GM12864 (cell line): ENCODE measurements at regions not wholly inside any gene's neighbourhood (a gene's known extent, or its start where the extent isn't known, plus 50 kb on each side); places are given as distances from the start of the nearest gene placed in this dataset.
"Not testable (repeated sequence)": the region's sequence is repeated elsewhere in the genome, so short reads cannot be mapped to it uniquely, and the experiment has no call there.

Experiments used
- DNase-seq: peaks from one replicate; pipeline ENCODE4 v3.0.0-alpha.2; 2011; ENCODE audit warnings: low read depth
- H3K4me3 ChIP-seq: 2 replicates; pipeline ENCODE4 v1.5.1; 2011; ENCODE audit warnings: mild to moderate bottlenecking, low read depth, low read length, control low read depth
- CTCF ChIP-seq: IDR thresholded peaks from 2 replicates; pipeline ENCODE4 v1.5.1; 2011; ENCODE audit warnings: low read depth, mild to moderate bottlenecking, moderate library complexity, low read length, control low read depth, inconsistent platforms; ENCODE audit errors: missing control alignments

GRCh38 chr11:16528639-16529038 lies 172.3 kb upstream of the SOX6 start:
- TF ChIP-seq CTCF = no peak
- H3K4me3 ChIP-seq = no peak overlapping the region

GRCh38 chr11:16527525-16528246 lies 171.3 kb upstream of the SOX6 start:
- TF ChIP-seq CTCF = no peak
- DNase-seq = no peak
- H3K4me3 ChIP-seq = no peak overlapping the region

More at GRCh38 chr11:16528639-16529038, 172.3 kb upstream of the SOX6 start:
- no peak for DNase-seq

GRCh38 chr11:16526947-16527346 lies 170.6 kb upstream of the SOX6 start:
- H3K4me3 ChIP-seq = no peak overlapping the region
- no peak for TF ChIP-seq CTCF
- DNase-seq = no peak

GRCh38 chr11:16520713-16521112 lies 164.4 kb upstream of the SOX6 start:
- DNase-seq, H3K4me3 ChIP-seq: not testable (repeated sequence)

GRCh38 chr11:16512899-16513241 lies 156.5 kb upstream of the SOX6 start:
- H3K4me3 ChIP-seq = no peak overlapping the region
- no peak for TF ChIP-seq CTCF
- DNase-seq = no peak

- H3K4me3 ChIP-seq = no peak overlapping the region
- no peak for TF ChIP-seq CTCF
- no peak for DNase-seq
Measured at GRCh38 chr11:16512198-16512898, 156.0 kb upstream of the SOX6 start.

GRCh38 chr11:16511116-16512114 lies 155.1 kb upstream of the SOX6 start:
- DNase-seq = no peak
- TF ChIP-seq CTCF = no peak
- H3K4me3 ChIP-seq = no peak overlapping the region
